Adrenal gland (tissue), 9 donors: ENCODE measurements at regions not wholly inside any gene's neighbourhood (a gene's known extent, or its start where the extent isn't known, plus 50 kb on each side); places are given as distances from the start of the nearest gene placed in this dataset.
A peak's percentile ranks its signal among the peaks of the same experiment; 100 is the strongest.

Experiments
- DNase-seq, 7 donors: peaks; one replicate each; pipeline ENCODE4 v3.0.0-alpha.2; 2019 to 2020
- H3K27ac ChIP-seq, 5 donors: fragments of 200-600 bp; sonication (generic) in 4 of 5; 1 replicate in 3 of 5; 2 replicates in 2 of 5; pipeline versions ENCODE4 v1.5.1 to v1.8.0; 2016 to 2020; ENCODE audit warnings: mild to moderate bottlenecking in 1 of 5
- H3K27me3 ChIP-seq: fragments of 200-600 bp; 2 replicates; pipeline ENCODE4 v1.8.0; 2021
- H3K36me3 ChIP-seq, 2 donors: fragments of 200-600 bp; replicated peaks in 1 of 2; 1 replicate in 1 of 2; 2 replicates in 1 of 2; pipeline versions ENCODE4 v1.5.1 to v1.8.0; 2018 to 2022
- H3K4me1 ChIP-seq, 2 donors: fragments of 200-600 bp; replicated peaks in 1 of 2; 1 replicate in 1 of 2; 2 replicates in 1 of 2; pipeline versions ENCODE4 v1.5.1 to v1.8.0; 2018 to 2021
- H3K4me3 ChIP-seq, 4 donors: fragments of 200-600 bp; sonication (generic) in 3 of 4; one replicate each; pipeline ENCODE4 v1.5.1; 2016 to 2018
- H3K9me3 ChIP-seq, 3 donors: fragments of 200-600 bp; sonication (generic) in 1 of 3; replicated peaks in 1 of 3; 1 replicate in 2 of 3; 2 replicates in 1 of 3; pipeline versions ENCODE4 v1.5.1 to v1.8.0; 2016 to 2021
- POLR2A ChIP-seq, 2 donors: fragments of 450-650 bp; IDR thresholded peaks; one replicate each; pipeline ENCODE4 v1.6.1; 2017; ENCODE audit warnings: antibody characterized with exemption in 2 of 2, mild to moderate bottlenecking in 2 of 2, moderate library complexity in 1 of 2
- WGBS, 4 donors: extraction: QIAGEN DNeasy Blood & Tissue Kit in 2 of 4; methylation state at CpG; one replicate each; pipeline versions ENCODE4 v1.1.5 to v1.1.7; 2013 to 2017; 5-methylcytosine and 5-hydroxymethylcytosine counted together
- intact Hi-C, 2 donors: fragments of 100-400 bp; cut with DNase I; formaldehyde crosslinking; loops; one replicate each; pipeline versions ENCODE4 v1.14.1 to v1.15.0; 2022 to 2023
- TF ChIP-seq, protein P1 (sequence below), 6 experiments: fragments of 450-650 bp in 4 of 6; fragments of 200-600 bp in 2 of 6; sonication (generic) in 1 of 6; IDR thresholded peaks; 1 replicate in 5 of 6; 2 replicates in 1 of 6; pipeline versions ENCODE4 v1.5.1 to v1.8.0; 2016 to 2021; ENCODE audit warnings: antibody characterized with exemption in 6 of 6, mild to moderate bottlenecking in 2 of 6, moderate library complexity in 1 of 6
- donor health status: healthy with polysubstance abuse.
- donor health status: Bipolar disorder and iron deficiency.
- donor health status: DM: yes; HTN: yes; CAD: no.
- donor health status: DM: no; HTN: no; CAD: no.
- donor health status: DM: no; HTN: no; CAD: no.

DNA sequence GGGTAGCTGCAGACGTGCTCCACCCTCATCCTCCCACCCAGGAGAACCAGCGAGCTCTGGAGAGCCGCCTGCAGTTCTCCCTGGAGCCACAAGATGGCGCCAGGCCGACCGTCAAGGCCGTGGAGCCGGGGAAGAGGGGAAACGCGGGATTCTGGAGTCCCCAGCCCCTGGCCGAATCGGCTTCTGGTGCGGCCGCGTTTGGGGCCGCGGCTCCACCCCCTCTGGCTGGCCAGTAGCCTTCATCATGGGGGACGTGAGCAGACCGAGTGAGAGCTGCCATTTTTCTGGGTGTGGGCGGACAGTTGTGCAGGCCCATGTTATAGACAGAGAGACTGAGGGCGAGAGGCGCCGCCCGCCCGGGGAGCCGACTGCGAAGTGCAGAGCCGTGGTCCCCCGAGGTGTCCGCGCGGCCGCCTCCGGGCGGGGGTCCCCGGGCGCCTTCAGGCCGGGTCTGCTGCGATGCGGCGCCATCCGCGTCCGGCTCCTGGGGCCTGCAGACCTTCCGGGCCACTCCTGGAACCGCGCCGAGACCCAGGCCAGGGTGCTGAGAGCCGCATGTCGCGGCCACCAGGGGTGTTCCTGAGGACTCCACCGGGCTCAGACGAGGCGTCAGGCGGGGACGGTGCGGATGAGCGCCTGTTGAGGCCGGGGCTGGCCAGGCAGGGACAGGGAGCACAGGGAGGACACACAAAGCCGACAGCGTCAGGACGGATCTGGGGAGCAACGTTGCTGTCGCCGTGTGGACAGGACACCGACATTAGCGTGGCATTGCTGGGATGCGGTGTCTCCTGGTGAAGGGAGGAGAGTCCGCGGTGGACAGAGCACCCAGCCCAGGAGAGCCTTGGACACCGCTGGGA, 418.2 kb upstream of the HS6ST1 start:
- DNase-seq, result peak; percentile 70 to 90 (median 84)
- H3K4me1 ChIP-seq, result peaks cover 9 to 28% of the 10 kb centered on the region in 2 donors
- H3K9me3 ChIP-seq, result no peaks in the 10 kb centered on the region
- no peaks in the 10 kb centered on the region for H3K27me3 ChIP-seq
- intact Hi-C loops, result loop anchor here (10.0 kb wide), 2 partner anchors 422 to 562 kb away; partner anchors contain the start of gene HS6ST1 (in 1 of the 2)
- no peaks in the 10 kb centered on the region for H3K36me3 ChIP-seq
- H3K4me3 ChIP-seq, result peak overlapping the region in 1 of 4 donors; percentile 37
- H3K27ac ChIP-seq, result no peak overlapping the region
- TF ChIP-seq, protein P1, sequence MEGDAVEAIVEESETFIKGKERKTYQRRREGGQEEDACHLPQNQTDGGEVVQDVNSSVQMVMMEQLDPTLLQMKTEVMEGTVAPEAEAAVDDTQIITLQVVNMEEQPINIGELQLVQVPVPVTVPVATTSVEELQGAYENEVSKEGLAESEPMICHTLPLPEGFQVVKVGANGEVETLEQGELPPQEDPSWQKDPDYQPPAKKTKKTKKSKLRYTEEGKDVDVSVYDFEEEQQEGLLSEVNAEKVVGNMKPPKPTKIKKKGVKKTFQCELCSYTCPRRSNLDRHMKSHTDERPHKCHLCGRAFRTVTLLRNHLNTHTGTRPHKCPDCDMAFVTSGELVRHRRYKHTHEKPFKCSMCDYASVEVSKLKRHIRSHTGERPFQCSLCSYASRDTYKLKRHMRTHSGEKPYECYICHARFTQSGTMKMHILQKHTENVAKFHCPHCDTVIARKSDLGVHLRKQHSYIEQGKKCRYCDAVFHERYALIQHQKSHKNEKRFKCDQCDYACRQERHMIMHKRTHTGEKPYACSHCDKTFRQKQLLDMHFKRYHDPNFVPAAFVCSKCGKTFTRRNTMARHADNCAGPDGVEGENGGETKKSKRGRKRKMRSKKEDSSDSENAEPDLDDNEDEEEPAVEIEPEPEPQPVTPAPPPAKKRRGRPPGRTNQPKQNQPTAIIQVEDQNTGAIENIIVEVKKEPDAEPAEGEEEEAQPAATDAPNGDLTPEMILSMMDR (IDR thresholded peaks at IDR 0.05), result peak; percentile 92 to 99 (median 96)
- TF ChIP-seq POLR2A (IDR thresholded peaks at IDR 0.05), result no peak
- 31 to 75% (median 35%) methylated on average over 19 to 71 of the region's 71 CpGs for WGBS, 4 donors

DNA sequence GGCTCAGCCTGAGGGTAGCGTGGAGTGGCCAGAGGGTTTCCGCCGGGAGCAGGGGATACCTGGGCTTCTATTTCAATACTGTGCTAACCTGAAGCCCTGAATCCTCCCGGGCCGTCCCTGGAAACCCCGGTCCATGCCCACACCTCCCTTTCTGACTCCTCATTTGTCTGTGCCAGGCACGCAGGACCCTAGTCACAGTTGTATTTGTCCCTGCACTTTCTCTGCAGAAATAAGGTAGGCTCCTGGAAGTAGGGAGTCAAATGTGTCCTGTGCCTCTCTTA, 418.8 kb upstream of the HS6ST1 start:
- Histone ChIP-seq H3K4me3 (no peak overlapping the region), H3K36me3 (no peaks in the 10 kb centered on the region), H3K9me3 (no peaks in the 10 kb centered on the region), H3K4me1 (peaks cover 9 to 28% of the 10 kb centered on the region in 2 donors), H3K27ac (no peak overlapping the region), H3K27me3 (no peaks in the 10 kb centered on the region)
- DNase-seq, result no peak
- intact Hi-C loops, result loop anchor here (10.0 kb wide), 2 partner anchors 423 to 563 kb away; partner anchors contain the start of gene HS6ST1 (in 1 of the 2)
- 87 to 98% (median 93%) methylated on average over 7 of the region's 7 CpGs for WGBS, 4 donors
- TF ChIP-seq POLR2A (IDR thresholded peaks at IDR 0.05), result no peak
- TF ChIP-seq, protein P1 (IDR thresholded peaks at IDR 0.05), result no peak

DNA sequence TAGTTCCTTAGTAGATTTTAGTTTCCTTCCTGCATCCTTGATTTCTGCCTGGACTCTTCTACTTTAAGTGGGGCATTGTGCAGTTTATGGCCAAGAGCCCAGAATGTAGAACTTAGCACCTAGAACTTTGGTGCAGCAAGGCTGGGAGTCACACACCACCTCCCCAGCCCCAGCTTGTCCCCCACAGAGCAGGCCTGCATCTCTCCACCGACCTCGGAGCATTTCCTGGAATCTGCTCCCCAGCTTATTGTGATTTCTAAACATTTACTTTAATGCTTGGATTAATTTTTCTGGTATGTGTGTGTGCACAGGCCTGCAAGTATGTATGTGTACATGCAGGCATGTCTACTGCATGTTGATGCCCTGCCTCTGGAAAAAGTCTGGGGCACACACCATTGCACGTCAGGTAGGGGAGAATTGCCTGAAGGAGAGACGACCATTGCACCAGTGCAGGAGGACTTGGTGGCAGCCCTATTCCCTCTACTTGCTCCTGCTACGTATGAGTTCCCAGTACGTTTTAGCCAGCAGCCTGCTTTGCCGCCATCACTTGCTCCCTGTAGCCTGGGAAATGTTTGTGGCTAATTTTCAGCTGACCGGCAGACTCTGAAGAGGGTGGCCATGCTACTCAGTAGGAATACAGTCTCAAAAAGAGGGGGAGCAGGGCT, 419.9 kb upstream of the HS6ST1 start:
- no peaks in the 10 kb centered on the region for H3K9me3 ChIP-seq
- TF ChIP-seq, protein P1 (IDR thresholded peaks at IDR 0.05), result no peak
- TF ChIP-seq POLR2A (IDR thresholded peaks at IDR 0.05), result no peak
- H3K4me1 ChIP-seq, result peaks cover 9 to 24% of the 10 kb centered on the region in 2 donors
- H3K4me3 ChIP-seq, result no peak overlapping the region
- 89 to 96% (median 90%) methylated on average over 8 of the region's 8 CpGs for WGBS, 4 donors
- no peaks in the 10 kb centered on the region for H3K27me3 ChIP-seq
- no peaks in the 10 kb centered on the region for H3K36me3 ChIP-seq
- intact Hi-C loops, result loop anchor here (10.0 kb wide), 2 partner anchors 424 to 564 kb away; partner anchors contain the start of gene HS6ST1 (in 1 of the 2)
- no peak overlapping the region for H3K27ac ChIP-seq
- DNase-seq, result peak in 1 of 7 donors; percentile 27

DNA sequence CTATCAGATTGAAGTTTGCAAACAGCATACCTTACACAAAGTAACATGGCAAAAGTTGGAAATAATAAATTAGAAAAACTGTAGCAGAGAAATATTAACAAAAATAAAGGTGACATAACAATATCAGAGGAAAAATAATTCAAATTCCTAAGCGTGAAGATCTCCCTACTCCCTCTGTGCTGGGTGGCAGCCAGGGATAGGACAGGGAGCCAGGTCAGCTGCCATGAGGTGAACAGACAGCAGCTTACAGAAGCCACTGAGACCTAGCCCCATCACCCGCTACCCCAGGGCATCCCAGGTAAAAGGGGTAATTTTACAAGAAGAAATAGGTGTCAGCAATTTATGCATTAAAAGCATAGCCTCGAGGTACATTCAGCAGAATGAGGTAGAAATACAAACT, 423.8 kb upstream of the HS6ST1 start:
- Histone ChIP-seq H3K9me3 (no peaks in the 10 kb centered on the region), H3K27me3 (no peaks in the 10 kb centered on the region), H3K27ac (no peak overlapping the region), H3K4me3 (no peak overlapping the region), H3K4me1 (peaks cover 0 to 17% of the 10 kb centered on the region in 2 donors), H3K36me3 (no peaks in the 10 kb centered on the region)
- no peak for DNase-seq
- TF ChIP-seq, protein P1 (IDR thresholded peaks at IDR 0.05), result no peak
- no peak for TF ChIP-seq POLR2A (IDR thresholded peaks at IDR 0.05)
- intact Hi-C loops, result no loop called here
- 81 to 85% (median 83%) methylated on average over 3 of the region's 3 CpGs for WGBS, 4 donors
